IMR-90 (cell line): ENCODE measurements at regions not wholly inside any gene's neighbourhood (a gene's known extent, or its start where the extent isn't known, plus 50 kb on each side); places are given as distances from the start of the nearest gene placed in this dataset.
"Not testable (repeated sequence)": the region's sequence is repeated elsewhere in the genome, so short reads cannot be mapped to it uniquely, and the experiment has no call there.

Experiments
- ATAC-seq: fragments of 200-7000 bp; cut with Tn5 transposase; 2 replicates; pipeline ENCODE4 v1.9.1; 2020; ENCODE audit warnings: low read depth, mild to moderate bottlenecking, moderate library complexity
- BruUV-seq: library from RNA; stranded (reverse); fragments of 400-500 nt; replicated peaks from 2 replicates; lab custom pipeline; 2021; lab: Mats Ljungman, UMichigan
- CTCF ChIA-PET: fragments of 300-600 bp; formaldehyde crosslinking; extraction: SDS; loops from one replicate; lab custom pipeline; 2021; ENCODE audit warnings: antibody characterized with exemption; lab: Yijun Ruan, JAX
- POLR2A ChIA-PET: fragments of 300-600 bp; sonication (Branson Sonifier 250); formaldehyde crosslinking; loops from one replicate; lab custom pipeline; 2022; ENCODE audit warnings: antibody characterized with exemption; ENCODE audit not compliant: unreplicated experiment; lab: Charles Lee
- DNase-seq: peaks from one replicate; pipeline ENCODE4 v3.0.0; 2013
- H2AFZ ChIP-seq: replicated peaks from 2 replicates; pipeline ENCODE3; 2013; ENCODE audit warnings: low read length, mild to moderate bottlenecking; ENCODE audit not compliant: poor library complexity
- H2AK5ac ChIP-seq: 2 replicates; pipeline ENCODE4 v1.6.1; 2013; ENCODE audit warnings: low read depth, low read length, inconsistent platforms
- H2AK9ac ChIP-seq: replicated peaks from 2 replicates; pipeline ENCODE3; 2013; ENCODE audit warnings: mild to moderate bottlenecking, low read depth, low read length, moderate library complexity; ENCODE audit not compliant: poor library complexity
- H2BK120ac ChIP-seq: 2 replicates; pipeline ENCODE4 v1.6.1; 2013; ENCODE audit warnings: low read depth, low read length, inconsistent platforms
- H2BK15ac ChIP-seq: 3 replicates; pipeline ENCODE4 v1.6.1; 2013; ENCODE audit warnings: low read depth, low read length, inconsistent platforms
- H2BK20ac ChIP-seq: 2 replicates; pipeline ENCODE4 v1.6.1; 2013; ENCODE audit warnings: low read depth, mild to moderate bottlenecking, inconsistent platforms, low read length, moderate library complexity
- H2BK5ac ChIP-seq: 2 replicates; pipeline ENCODE4 v1.6.1; 2013; ENCODE audit warnings: mild to moderate bottlenecking, low read depth, low read length, inconsistent platforms; ENCODE audit not compliant: poor library complexity, severe bottlenecking
- H3K14ac ChIP-seq: replicated peaks from 2 replicates; pipeline ENCODE4 v1.6.1; 2013; ENCODE audit warnings: low read depth, low read length, inconsistent platforms
- H3K18ac ChIP-seq: 2 replicates; pipeline ENCODE4 v1.6.1; 2013; ENCODE audit warnings: low read depth, low read length, control low read depth
- H3K23ac ChIP-seq: 2 replicates; pipeline ENCODE4 v1.6.1; 2013; ENCODE audit warnings: low read depth, low read length, inconsistent platforms
- H3K27ac ChIP-seq: 2 replicates; pipeline ENCODE4 v1.5.1; 2013; ENCODE audit warnings: mild to moderate bottlenecking, control low read depth, low read length; ENCODE audit not compliant: insufficient read depth
- H3K27me3 ChIP-seq: 2 replicates; pipeline ENCODE4 v1.6.1; 2013; ENCODE audit warnings: low read length; ENCODE audit not compliant: control insufficient read depth, insufficient read depth
- H3K36me3 ChIP-seq: 2 replicates; pipeline ENCODE4 v1.6.1; 2013; ENCODE audit warnings: low read length, mixed read lengths; ENCODE audit not compliant: control insufficient read depth, insufficient read depth
- H3K4ac ChIP-seq: 2 replicates; pipeline ENCODE4 v1.6.1; 2013; ENCODE audit warnings: low read depth, low read length, inconsistent platforms
- H3K4me1 ChIP-seq: 2 replicates; pipeline ENCODE4 v1.6.1; 2013; ENCODE audit warnings: low read length, mixed read lengths; ENCODE audit not compliant: control insufficient read depth, insufficient read depth
- H3K4me2 ChIP-seq: 2 replicates; pipeline ENCODE4 v1.6.1; 2013; ENCODE audit warnings: low read depth, mild to moderate bottlenecking, control low read depth, low read length, moderate library complexity
- H3K4me3 ChIP-seq: 2 replicates; pipeline ENCODE4 v1.5.1; 2013; ENCODE audit warnings: low read depth, mild to moderate bottlenecking, control low read depth, low read length, moderate library complexity; ENCODE audit not compliant: insufficient read depth
- H3K56ac ChIP-seq: 2 replicates; pipeline ENCODE4 v1.6.1; 2013; ENCODE audit warnings: low read length, inconsistent platforms; ENCODE audit not compliant: insufficient read depth; ENCODE audit errors: extremely low read depth
- H3K79me1 ChIP-seq, 2 experiments: 2 replicates each; pipeline ENCODE4 v1.6.1; 2013; ENCODE audit warnings: low read length in 2 of 2, inconsistent platforms in 1 of 2, low read depth in 1 of 2
- H3K9ac ChIP-seq: 2 replicates; pipeline ENCODE4 v1.6.1; 2013; ENCODE audit warnings: low read depth, low read length, control low read depth
- H3K9me1 ChIP-seq: 2 replicates; pipeline ENCODE4 v1.6.1; 2013; ENCODE audit warnings: low read length, inconsistent platforms; ENCODE audit not compliant: insufficient read depth
- H3K9me3 ChIP-seq: 2 replicates; pipeline ENCODE4 v1.6.1; 2013; ENCODE audit warnings: low read length; ENCODE audit not compliant: control insufficient read depth, insufficient read depth
- H4K20me1 ChIP-seq: 2 replicates; pipeline ENCODE4 v1.6.1; 2013; ENCODE audit warnings: low read length, inconsistent platforms; ENCODE audit not compliant: insufficient read depth
- H4K5ac ChIP-seq: 2 replicates; pipeline ENCODE4 v1.6.1; 2013; ENCODE audit warnings: mild to moderate bottlenecking, low read depth, low read length, control low read depth
- H4K8ac ChIP-seq, 2 experiments: 2 replicates each; pipeline ENCODE4 v1.6.1; 2013; ENCODE audit warnings: low read depth in 2 of 2, low read length in 2 of 2, control low read depth in 1 of 2, inconsistent platforms in 1 of 2
- H4K91ac ChIP-seq: 2 replicates; pipeline ENCODE4 v1.6.1; 2013; ENCODE audit warnings: low read depth, low read length, inconsistent platforms; ENCODE audit not compliant: insufficient read depth
- WGBS, 2 experiments: methylation state at CpG; one replicate each; pipeline versions ENCODE4 v1.1.5 to v1.1.7; 2013; ENCODE audit warnings: missing lambda C conversion rate in 2 of 2; ENCODE audit not compliant: insufficient read length in 1 of 2; ENCODE audit errors: extremely low coverage in 2 of 2; 5-methylcytosine and 5-hydroxymethylcytosine counted together
- dilution Hi-C: fragments of 300-500 bp; cut with HindIII; formaldehyde crosslinking; loops from one replicate; pipeline ENCODE4 v1.14.3; 2018; ENCODE audit warnings: low sequenced_read_pairs; ENCODE audit not compliant: unreplicated experiment
- in situ Hi-C: fragments of 300-500 bp; cut with MboI; formaldehyde crosslinking; loops from 3 replicates; pipeline ENCODE4 v1.14.3; 2019; ENCODE audit warnings: low sequenced_read_pairs, inconsistent platforms, mixed read lengths
- intact Hi-C: fragments of 100-400 bp; cut with micrococcal nuclease; formaldehyde crosslinking; loops from 2 replicates; pipeline ENCODE4 v1.10.0; 2022

DNA sequence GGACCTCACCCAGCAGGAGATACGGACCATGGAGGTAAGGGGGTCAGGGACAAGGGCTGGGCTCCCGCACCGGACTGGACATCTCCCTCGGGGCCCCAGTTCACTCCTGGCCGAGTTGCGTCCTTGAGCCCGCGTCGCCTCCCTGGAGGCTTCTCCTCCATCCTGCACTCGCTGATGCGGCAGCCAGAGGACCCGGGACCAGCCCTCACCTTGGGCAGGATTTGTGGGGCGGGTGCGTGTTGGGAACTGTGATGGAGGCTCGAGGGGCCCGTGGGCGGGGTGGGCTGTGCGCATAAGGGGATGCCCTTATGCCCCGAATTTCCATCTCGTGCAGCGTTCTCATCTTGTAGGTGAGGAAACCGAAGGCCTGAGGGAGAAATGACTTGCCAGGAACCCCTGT lies 562.0 kb upstream of the WSB1 start:
- H3K36me3 ChIP-seq, H4K5ac ChIP-seq, H4K91ac ChIP-seq, H2BK20ac ChIP-seq, ATAC-seq, H3K4me3 ChIP-seq, intact Hi-C loops, H2BK15ac ChIP-seq, H3K79me1 ChIP-seq, H3K4me2 ChIP-seq, dilution Hi-C loops, H2AK5ac ChIP-seq, H3K14ac ChIP-seq, H3K56ac ChIP-seq, CTCF ChIA-PET, H3K18ac ChIP-seq, POLR2A ChIA-PET, H3K9me3 ChIP-seq, H3K9me1 ChIP-seq, H3K4ac ChIP-seq, H2AK9ac ChIP-seq, H4K20me1 ChIP-seq, H3K27ac ChIP-seq, H3K23ac ChIP-seq, H3K27me3 ChIP-seq, H4K8ac ChIP-seq, H2BK5ac ChIP-seq, in situ Hi-C loops, H3K4me1 ChIP-seq, H2AFZ ChIP-seq, H2BK120ac ChIP-seq, BruUV-seq, H3K9ac ChIP-seq, DNase-seq: not testable (repeated sequence)
- WGBS, 2 experiments, result 60% methylated on average over 1 of the region's 22 CpGs; no CpG with 5 or more reads in 1 of the 2 experiments

DNA sequence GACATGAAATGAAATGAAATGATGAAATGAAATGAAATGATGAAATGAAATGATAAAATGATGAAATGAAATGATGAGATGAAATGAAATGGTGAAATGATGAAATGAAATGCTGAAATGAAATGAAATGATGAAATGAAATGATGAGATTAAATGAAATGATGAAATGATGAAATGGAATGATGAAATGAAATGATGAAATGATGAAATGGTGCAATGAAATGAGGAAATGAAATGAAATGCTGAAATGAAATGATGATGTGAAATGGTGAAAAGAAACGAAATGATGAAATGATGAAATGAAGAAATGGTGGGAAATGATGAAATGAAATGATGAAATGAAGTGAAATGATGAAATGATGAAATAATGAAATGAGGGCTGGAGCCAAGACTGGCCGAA lies 559.1 kb upstream of the WSB1 start:
- H2BK120ac ChIP-seq, H3K9me3 ChIP-seq, H3K4me2 ChIP-seq, H3K4ac ChIP-seq, intact Hi-C loops, in situ Hi-C loops, H2AFZ ChIP-seq, H4K8ac ChIP-seq, H3K36me3 ChIP-seq, H2BK20ac ChIP-seq, H4K91ac ChIP-seq, H3K23ac ChIP-seq, ATAC-seq, H3K9me1 ChIP-seq, dilution Hi-C loops, POLR2A ChIA-PET, H2BK5ac ChIP-seq, H4K5ac ChIP-seq, CTCF ChIA-PET, H3K27ac ChIP-seq, H2AK5ac ChIP-seq, H3K4me3 ChIP-seq, H2BK15ac ChIP-seq, DNase-seq, H4K20me1 ChIP-seq, H3K56ac ChIP-seq, BruUV-seq, H3K4me1 ChIP-seq, H3K18ac ChIP-seq, H2AK9ac ChIP-seq, H3K27me3 ChIP-seq, H3K14ac ChIP-seq, H3K9ac ChIP-seq, H3K79me1 ChIP-seq: not testable (repeated sequence)
- 100% methylated on average over 1 of the region's 2 CpGs; no CpG with 5 or more reads in 1 of the 2 experiments for WGBS, 2 experiments
